GM21390 (cell line): ENCODE measurements at regions not wholly inside any gene's neighbourhood (a gene's known extent, or its start where the extent isn't known, plus 50 kb on each side); places are given as distances from the start of the nearest gene placed in this dataset.

Experiments
- ATAC-seq: cut with Tn5 transposase; IDR thresholded peaks from one replicate; pipeline ENCODE4 v1.9.1; 2021; ENCODE audit not compliant: unreplicated experiment

- no peak for ATAC-seq
These were observed 1007.0 kb upstream of the LRFN5 start for GRCh38 chr14:40599725-40600124.

- no peak for ATAC-seq
These were observed 1025.4 kb upstream of the LRFN5 start for GRCh38 chr14:40581264-40581663.

GRCh38 chr14:40576880-40577478, 1029.7 kb upstream of the LRFN5 start:
- ATAC-seq = no peak

GRCh38 chr14:40574780-40575179, 1031.9 kb upstream of the LRFN5 start:
- no peak for ATAC-seq

- ATAC-seq = no peak
These were observed 1081.4 kb upstream of the LRFN5 start for GRCh38 chr14:40525314-40525713.

- no peak for ATAC-seq
These were observed 1083.6 kb upstream of the LRFN5 start for GRCh38 chr14:40523123-40523522.

GRCh38 chr14:40494483-40494882, 1062.2 kb upstream of the FBXO33 start:
- no peak for ATAC-seq

DNA sequence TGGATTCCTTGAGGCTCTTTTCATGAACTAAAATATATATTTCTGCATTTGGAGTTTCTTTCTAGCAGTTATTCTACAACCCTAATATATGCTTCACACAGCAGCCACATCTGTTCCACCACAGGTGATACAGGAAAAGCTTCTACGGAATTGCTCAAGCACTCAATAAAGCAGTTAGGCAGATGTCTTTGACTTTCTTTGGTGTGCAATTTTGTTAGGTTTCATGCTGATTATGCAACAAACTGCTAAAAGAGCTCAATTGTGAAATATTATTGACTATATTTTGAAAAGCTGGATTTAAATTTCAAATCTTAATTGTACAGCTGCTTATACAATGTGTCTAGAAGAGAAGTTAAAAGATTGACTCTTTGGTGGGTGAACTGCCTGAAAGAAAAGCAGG, 1055.6 kb upstream of the FBXO33 start:
- no peak for ATAC-seq

GRCh38 chr14:40485688-40486087, 1053.5 kb upstream of the FBXO33 start:
- ATAC-seq = no peak

DNA sequence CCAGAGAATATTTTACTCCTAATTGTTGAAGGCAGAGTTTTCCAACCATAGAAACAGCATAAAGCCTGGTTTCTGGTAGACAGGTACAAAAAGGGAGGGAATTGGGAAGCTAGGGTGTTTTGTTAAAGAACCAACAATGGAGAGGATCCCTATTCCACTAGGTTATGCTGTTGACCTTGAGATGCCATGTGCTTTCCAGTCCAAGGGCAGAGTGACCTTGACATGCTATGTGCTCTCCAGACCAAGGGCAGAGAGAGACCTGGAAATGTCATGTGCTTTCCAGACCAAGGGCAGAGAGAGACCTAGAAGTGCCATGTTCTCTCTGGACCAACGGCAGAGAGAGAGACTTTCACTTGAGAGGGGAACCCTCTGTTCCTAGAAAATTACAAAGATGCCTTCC, 1043.8 kb upstream of the FBXO33 start:
- ATAC-seq = no peak

GRCh38 chr14:40467969-40468368, 1035.7 kb upstream of the FBXO33 start:
- no peak for ATAC-seq

GRCh38 chr14:40464531-40464930, 1032.3 kb upstream of the FBXO33 start:
- ATAC-seq = no peak

DNA sequence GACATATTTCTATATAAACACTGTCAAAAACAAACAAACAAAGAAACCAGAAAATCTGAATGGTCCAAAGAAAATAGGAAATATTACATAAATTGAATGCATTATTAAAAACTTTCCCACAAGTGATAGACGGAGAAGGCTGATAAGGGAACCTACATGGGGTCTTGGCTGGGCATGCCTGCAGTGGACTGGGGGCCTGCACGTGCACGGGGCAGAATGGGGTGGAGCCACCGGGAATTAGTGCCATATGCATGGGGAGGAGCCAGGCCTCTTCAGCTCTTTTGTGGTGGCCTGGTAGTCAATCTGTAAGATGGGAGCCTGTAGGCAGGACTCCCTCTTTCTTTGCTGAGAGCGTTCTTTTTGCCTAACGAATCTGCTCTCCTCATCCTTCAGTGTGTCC, 1031.7 kb upstream of the FBXO33 start:
- no peak for ATAC-seq

GRCh38 chr14:40452674-40453073, 1020.4 kb upstream of the FBXO33 start:
- no peak for ATAC-seq

DNA sequence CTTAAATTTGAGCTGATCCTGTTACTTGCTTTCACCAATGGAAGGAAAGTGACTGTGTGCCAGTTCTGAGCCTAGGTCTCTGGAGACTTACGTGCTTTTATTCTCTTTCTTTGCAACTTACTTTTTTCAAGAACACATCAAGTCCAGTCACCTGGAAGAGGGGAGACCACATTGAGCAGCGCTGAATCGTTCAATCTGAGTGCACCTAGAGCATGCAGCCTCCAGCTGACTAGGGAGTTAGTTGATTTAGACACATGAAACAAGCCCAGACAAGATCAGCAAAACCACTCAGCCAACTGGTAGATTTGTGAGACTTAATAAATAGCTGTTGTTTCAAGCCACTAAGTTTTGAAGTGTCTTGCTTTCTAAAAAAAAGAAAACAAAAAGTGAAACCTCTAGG, 1014.8 kb upstream of the FBXO33 start:
- no peak for ATAC-seq

GRCh38 chr14:40445020-40445419, 1012.8 kb upstream of the FBXO33 start:
- ATAC-seq = no peak

DNA sequence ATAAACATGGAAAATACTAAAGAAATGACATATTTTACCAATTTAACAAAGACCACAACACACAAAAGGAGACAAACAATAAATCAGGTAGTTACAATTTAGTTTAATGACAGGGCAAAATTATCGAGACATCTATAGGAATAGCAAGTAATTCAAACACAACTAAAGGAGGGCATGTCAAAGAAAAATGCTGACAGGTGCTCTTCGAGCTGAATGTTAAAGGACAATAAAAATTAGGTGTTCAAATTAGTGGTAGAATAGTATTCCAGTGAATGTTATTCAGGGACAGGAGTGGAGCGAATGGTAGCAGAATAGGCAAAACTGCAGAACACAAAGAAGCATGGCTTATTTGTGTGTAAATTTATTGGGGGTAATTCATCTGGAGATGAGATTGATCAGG, 1004.3 kb upstream of the FBXO33 start:
- ATAC-seq = no peak

- ATAC-seq = peak; percentile 73
These were observed 985.7 kb upstream of the FBXO33 start for GRCh38 chr14:40417777-40418401.

DNA sequence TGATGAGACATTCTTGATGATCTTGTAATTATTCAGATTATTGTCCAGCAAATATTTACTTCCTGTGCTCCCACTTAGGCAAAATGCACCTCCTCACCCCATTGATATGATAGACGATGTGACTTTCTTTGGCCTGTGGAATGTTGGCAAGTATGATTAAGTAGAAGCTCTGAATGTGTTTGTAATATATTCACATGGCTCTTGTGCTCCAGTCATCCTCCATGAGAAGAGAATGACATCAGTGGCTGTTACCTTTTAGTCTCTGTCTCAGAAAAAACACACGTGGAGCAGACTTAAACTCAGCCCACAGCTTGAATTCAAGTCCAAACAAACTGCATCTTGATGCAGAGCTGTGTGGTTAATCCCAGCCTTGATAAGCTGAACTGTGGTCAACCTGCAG, 984.3 kb upstream of the FBXO33 start:
- ATAC-seq = no peak

- no peak for ATAC-seq
These were observed 982.2 kb upstream of the FBXO33 start for GRCh38 chr14:40414386-40414785.

GRCh38 chr14:40413136-40413535, 980.9 kb upstream of the FBXO33 start:
- ATAC-seq = no peak

GRCh38 chr14:40410708-40411107, 978.5 kb upstream of the FBXO33 start:
- ATAC-seq = no peak

DNA sequence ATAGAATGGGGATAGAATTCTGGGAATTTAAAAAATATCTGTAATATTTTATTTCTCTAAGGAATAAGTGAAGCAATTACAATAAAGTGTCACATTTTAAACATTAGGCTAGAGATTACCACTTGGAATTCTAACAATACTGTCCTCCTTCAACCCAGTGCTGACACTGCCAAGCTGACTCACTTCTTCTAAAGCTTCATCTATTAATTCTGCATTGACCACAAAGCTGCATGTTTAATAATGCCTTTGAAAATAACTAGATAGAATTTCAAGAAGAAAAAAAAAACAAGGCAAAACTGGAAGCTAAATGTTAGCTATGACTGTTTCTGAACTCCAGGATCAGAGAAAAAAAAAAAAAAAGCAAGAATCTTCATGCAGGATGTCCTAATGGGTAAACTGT, 970.7 kb upstream of the FBXO33 start:
- no peak for ATAC-seq
